DOHH2 (cell line): ENCODE measurements at regions not wholly inside any gene's neighbourhood (a gene's known extent, or its start where the extent isn't known, plus 50 kb on each side); places are given as distances from the start of the nearest gene placed in this dataset.

Experiments used
- H3F3A ChIP-seq: fragments of 200-600 bp; sonication (generic), shearing (Covaris generic); 2 replicates; pipeline ENCODE4 v1.6.0; 2016; ENCODE audit warnings: antibody characterized with exemption, mild to moderate bottlenecking; ENCODE audit not compliant: control insufficient read depth, insufficient read depth
- H3K27ac ChIP-seq: fragments of 200-600 bp; sonication (generic); 2 replicates; pipeline ENCODE4 v1.5.1; 2014; ENCODE audit warnings: low read depth, mild to moderate bottlenecking, low read length, moderate library complexity
- H3K27me3 ChIP-seq: fragments of 200-600 bp; sonication (generic); 2 replicates; pipeline ENCODE4 v1.6.1; 2014; ENCODE audit warnings: mild to moderate bottlenecking, low read length, mixed read lengths; ENCODE audit not compliant: control insufficient read depth
- H3K36me3 ChIP-seq: fragments of 200-600 bp; sonication (generic); 2 replicates; pipeline ENCODE4 v1.6.1; 2014; ENCODE audit warnings: mild to moderate bottlenecking, low read length, moderate library complexity, mixed read lengths; ENCODE audit not compliant: control insufficient read depth
- H3K4me1 ChIP-seq: fragments of 200-600 bp; sonication (generic); 2 replicates; pipeline ENCODE4 v1.6.1; 2014; ENCODE audit warnings: mild to moderate bottlenecking, low read length, mixed read lengths; ENCODE audit not compliant: control insufficient read depth
- H3K4me2 ChIP-seq: fragments of 200-600 bp; sonication (generic); 2 replicates; pipeline ENCODE4 v1.6.0; 2014; ENCODE audit warnings: mild to moderate bottlenecking, low read length, moderate library complexity
- H3K4me3 ChIP-seq: fragments of 200-600 bp; sonication (generic); 2 replicates; pipeline ENCODE4 v1.5.1; 2014; ENCODE audit warnings: mild to moderate bottlenecking, low read length, mixed read lengths
- H3K79me2 ChIP-seq: fragments of 200-600 bp; sonication (generic); 2 replicates; pipeline ENCODE4 v1.6.1; 2014; ENCODE audit warnings: mild to moderate bottlenecking, low read length, mixed read lengths; ENCODE audit not compliant: control insufficient read depth
- H3K9me2 ChIP-seq: fragments of 200-600 bp; sonication (generic); replicated peaks from 2 replicates; pipeline ENCODE4 v1.6.1; 2014; ENCODE audit warnings: mild to moderate bottlenecking, low read length, mixed read lengths; ENCODE audit not compliant: control insufficient read depth
- H3K9me3 ChIP-seq: fragments of 200-600 bp; sonication (generic); 2 replicates; pipeline ENCODE4 v1.6.1; 2014; ENCODE audit warnings: antibody characterized with exemption, low read length, mixed read lengths; ENCODE audit not compliant: control insufficient read depth, insufficient read depth
- H4K20me1 ChIP-seq: fragments of 200-600 bp; sonication (generic); 2 replicates; pipeline ENCODE4 v1.6.0; 2014; ENCODE audit warnings: low read depth, mild to moderate bottlenecking, antibody characterized with exemption, low read length, moderate library complexity; ENCODE audit not compliant: control insufficient read depth, insufficient read depth
- EZH2phosphoT487 ChIP-seq: fragments of 200-600 bp; sonication (generic); IDR thresholded peaks from 2 replicates; pipeline ENCODE4 v1.6.1; 2017; ENCODE audit warnings: borderline replicate concordance, mild to moderate bottlenecking, antibody characterized with exemption, low read length, moderate library complexity, mixed read lengths
- TF ChIP-seq, protein P1 (sequence below): fragments of 200-600 bp; sonication (generic); IDR thresholded peaks from one replicate; pipeline ENCODE4 v1.5.1; 2014; ENCODE audit warnings: antibody characterized with exemption, mild to moderate bottlenecking, low read depth, low read length; ENCODE audit not compliant: poor library complexity, severe bottlenecking

DNA sequence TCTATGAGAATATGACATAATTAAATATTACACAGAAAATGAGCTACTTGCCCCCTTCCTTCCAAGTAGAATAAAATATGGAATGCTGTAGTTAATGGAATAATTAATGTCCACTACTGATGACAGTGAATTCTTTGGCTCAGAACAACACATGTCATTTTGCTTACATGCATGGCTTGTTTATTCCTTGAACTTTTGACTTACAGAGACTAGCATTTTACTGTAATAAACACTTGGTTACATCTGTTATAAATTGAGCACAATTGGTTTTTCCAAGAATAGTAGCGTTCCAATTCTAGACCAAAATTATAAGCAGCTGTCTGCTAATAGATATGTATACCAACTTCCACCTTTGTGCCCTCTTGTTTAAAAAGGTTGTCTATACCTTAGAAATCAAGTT, 286.7 kb downstream of the OTUD1 start:
- H4K20me1 ChIP-seq, result no peaks in the 10 kb centered on the region
- no peaks in the 10 kb centered on the region for H3K79me2 ChIP-seq
- H3K27me3 ChIP-seq, result no peaks in the 10 kb centered on the region
- no peak overlapping the region for H3K4me3 ChIP-seq
- H3K4me2 ChIP-seq, result no peak overlapping the region
- H3K36me3 ChIP-seq, result no peaks in the 10 kb centered on the region
- H3K9me2 ChIP-seq, result no peaks in the 10 kb centered on the region
- TF ChIP-seq EZH2phosphoT487, result no peak
- TF ChIP-seq, protein P1, sequence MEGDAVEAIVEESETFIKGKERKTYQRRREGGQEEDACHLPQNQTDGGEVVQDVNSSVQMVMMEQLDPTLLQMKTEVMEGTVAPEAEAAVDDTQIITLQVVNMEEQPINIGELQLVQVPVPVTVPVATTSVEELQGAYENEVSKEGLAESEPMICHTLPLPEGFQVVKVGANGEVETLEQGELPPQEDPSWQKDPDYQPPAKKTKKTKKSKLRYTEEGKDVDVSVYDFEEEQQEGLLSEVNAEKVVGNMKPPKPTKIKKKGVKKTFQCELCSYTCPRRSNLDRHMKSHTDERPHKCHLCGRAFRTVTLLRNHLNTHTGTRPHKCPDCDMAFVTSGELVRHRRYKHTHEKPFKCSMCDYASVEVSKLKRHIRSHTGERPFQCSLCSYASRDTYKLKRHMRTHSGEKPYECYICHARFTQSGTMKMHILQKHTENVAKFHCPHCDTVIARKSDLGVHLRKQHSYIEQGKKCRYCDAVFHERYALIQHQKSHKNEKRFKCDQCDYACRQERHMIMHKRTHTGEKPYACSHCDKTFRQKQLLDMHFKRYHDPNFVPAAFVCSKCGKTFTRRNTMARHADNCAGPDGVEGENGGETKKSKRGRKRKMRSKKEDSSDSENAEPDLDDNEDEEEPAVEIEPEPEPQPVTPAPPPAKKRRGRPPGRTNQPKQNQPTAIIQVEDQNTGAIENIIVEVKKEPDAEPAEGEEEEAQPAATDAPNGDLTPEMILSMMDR, result no peak
- H3K27ac ChIP-seq, result no peak overlapping the region
- no peaks in the 10 kb centered on the region for H3K9me3 ChIP-seq
- H3K4me1 ChIP-seq, result no peaks in the 10 kb centered on the region
- H3F3A ChIP-seq, result no peaks in the 10 kb centered on the region

GRCh38 chr10:23742368-23742767, 303.5 kb downstream of the OTUD1 start:
- no peaks in the 10 kb centered on the region for H3F3A ChIP-seq
- H3K79me2 ChIP-seq, result no peaks in the 10 kb centered on the region
- peaks cover 18% of the 10 kb centered on the region for H3K4me1 ChIP-seq
- H3K9me2 ChIP-seq, result no peaks in the 10 kb centered on the region
- H3K9me3 ChIP-seq, result no peaks in the 10 kb centered on the region; the same call in 1 of the 2 replicates
- 0 out of 2 replicates have a peak overlapping the region, but pooled peaks have one; percentile 16 for H3K27ac ChIP-seq
- no peaks in the 10 kb centered on the region for H4K20me1 ChIP-seq
- H3K4me2 ChIP-seq, result peak overlapping the region; percentile 51
- TF ChIP-seq, protein P1, result no peak
- no peak for TF ChIP-seq EZH2phosphoT487
- peak overlapping the region; percentile 46 for H3K4me3 ChIP-seq
- H3K36me3 ChIP-seq, result 0 out of 2 replicates have a peak, but pooled peaks cover 6% of the 10 kb centered on the region
- no peaks in the 10 kb centered on the region for H3K27me3 ChIP-seq

DNA sequence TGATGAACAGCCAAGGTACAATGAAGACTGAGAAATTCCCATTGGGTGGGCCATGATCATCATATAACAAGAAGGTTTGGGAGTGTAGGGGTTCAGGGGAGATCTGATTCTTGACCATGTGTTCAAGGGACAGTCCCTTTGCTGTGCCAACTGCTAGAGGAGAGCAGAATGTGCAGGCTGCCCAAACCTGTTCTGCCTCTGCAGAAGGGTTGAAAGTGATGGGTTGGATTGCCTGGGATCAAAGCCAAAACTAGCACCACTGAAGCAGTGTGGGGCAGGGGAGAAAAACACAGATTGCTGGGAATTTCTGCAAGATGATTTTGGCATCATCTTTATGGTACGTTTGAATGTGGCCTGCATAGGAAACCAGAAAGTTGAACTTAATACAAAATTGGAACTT, 303.9 kb downstream of the OTUD1 start:
- Histone ChIP-seq H3K79me2 (no peaks in the 10 kb centered on the region), H3K36me3 (0 out of 2 replicates have a peak, but pooled peaks cover 6% of the 10 kb centered on the region), H3F3A (no peaks in the 10 kb centered on the region), H3K4me2 (peak overlapping the region; percentile 51), H3K4me1 (peaks cover 18% of the 10 kb centered on the region), H3K27me3 (no peaks in the 10 kb centered on the region), H4K20me1 (no peaks in the 10 kb centered on the region), H3K4me3 (peak overlapping the region; percentile 46), H3K27ac (0 out of 2 replicates have a peak overlapping the region, but pooled peaks have one; percentile 16), H3K9me2 (no peaks in the 10 kb centered on the region), H3K9me3 (no peaks in the 10 kb centered on the region; the same call in 1 of the 2 replicates)
- TF ChIP-seq, protein P1, result no peak
- TF ChIP-seq EZH2phosphoT487, result no peak
